Uterus (tissue), 2 donors: ENCODE measurements at regions not wholly inside any gene's neighbourhood (a gene's known extent, or its start where the extent isn't known, plus 50 kb on each side); places are given as distances from the start of the nearest gene placed in this dataset.

Experiments
- POLR2A ChIP-seq, 2 donors: fragments of 450-650 bp; IDR thresholded peaks; one replicate each; pipeline ENCODE4 v1.6.1; 2016; ENCODE audit warnings: antibody characterized with exemption in 2 of 2, mild to moderate bottlenecking in 1 of 2, moderate library complexity in 1 of 2
- TF ChIP-seq, protein P1 (sequence below), 4 experiments: fragments of 200-600 bp in 2 of 4; fragments of 450-650 bp in 2 of 4; sonication (generic) in 2 of 4; IDR thresholded peaks; one replicate each; pipeline ENCODE4 v1.5.1; 2016 to 2019; ENCODE audit warnings: antibody characterized with exemption in 4 of 4, mild to moderate bottlenecking in 2 of 4, moderate library complexity in 1 of 4

DNA sequence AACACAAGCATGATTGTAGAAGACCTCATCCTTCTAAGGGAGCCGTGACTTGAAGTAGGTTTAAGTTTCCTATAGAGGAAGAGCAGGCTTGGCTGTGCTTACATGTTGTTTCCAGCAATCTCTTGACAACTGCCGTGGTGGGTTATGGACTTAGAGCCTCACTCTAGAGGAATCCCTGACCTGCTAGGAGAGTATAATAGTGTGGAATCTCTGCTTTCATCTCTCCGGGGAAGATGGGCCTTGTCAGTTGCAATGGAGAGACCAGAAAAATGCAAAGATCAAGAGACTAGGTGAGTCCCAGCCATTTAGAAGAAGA lies 137.6 kb downstream of the MIS18A start:
- TF ChIP-seq, protein P1, sequence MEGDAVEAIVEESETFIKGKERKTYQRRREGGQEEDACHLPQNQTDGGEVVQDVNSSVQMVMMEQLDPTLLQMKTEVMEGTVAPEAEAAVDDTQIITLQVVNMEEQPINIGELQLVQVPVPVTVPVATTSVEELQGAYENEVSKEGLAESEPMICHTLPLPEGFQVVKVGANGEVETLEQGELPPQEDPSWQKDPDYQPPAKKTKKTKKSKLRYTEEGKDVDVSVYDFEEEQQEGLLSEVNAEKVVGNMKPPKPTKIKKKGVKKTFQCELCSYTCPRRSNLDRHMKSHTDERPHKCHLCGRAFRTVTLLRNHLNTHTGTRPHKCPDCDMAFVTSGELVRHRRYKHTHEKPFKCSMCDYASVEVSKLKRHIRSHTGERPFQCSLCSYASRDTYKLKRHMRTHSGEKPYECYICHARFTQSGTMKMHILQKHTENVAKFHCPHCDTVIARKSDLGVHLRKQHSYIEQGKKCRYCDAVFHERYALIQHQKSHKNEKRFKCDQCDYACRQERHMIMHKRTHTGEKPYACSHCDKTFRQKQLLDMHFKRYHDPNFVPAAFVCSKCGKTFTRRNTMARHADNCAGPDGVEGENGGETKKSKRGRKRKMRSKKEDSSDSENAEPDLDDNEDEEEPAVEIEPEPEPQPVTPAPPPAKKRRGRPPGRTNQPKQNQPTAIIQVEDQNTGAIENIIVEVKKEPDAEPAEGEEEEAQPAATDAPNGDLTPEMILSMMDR (IDR thresholded peaks at IDR 0.05) = no peak
- TF ChIP-seq POLR2A (IDR thresholded peaks at IDR 0.05) = no peak
